LHCN-M2 (cell line): ENCODE measurements at regions not wholly inside any gene's neighbourhood (a gene's known extent, or its start where the extent isn't known, plus 50 kb on each side); places are given as distances from the start of the nearest gene placed in this dataset.

Experiments used
- DNase-seq: peaks from one replicate; pipeline ENCODE4 v3.0.0-alpha.2; 2012; ENCODE audit warnings: low read depth

DNA sequence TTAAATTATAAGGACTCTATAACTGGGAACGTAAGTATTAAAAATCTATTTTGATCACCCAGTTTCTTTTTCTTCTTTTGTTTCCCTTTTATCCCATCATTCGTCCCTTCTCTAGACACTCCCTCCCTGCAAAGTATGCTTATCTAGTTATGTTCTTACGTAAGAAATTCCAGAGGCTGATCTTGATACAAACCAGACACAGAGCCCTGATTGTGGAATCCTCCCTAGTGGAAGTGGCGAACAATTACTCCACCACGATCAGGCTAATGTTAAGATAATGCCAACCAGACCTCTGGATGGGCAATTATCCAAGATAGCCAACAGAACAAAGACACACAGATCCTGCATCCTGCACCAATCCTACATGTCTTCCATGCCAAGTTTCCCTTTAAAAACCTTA lies 1557.4 kb downstream of the PLA2G4A start:
- DNase-seq = no peak

DNA sequence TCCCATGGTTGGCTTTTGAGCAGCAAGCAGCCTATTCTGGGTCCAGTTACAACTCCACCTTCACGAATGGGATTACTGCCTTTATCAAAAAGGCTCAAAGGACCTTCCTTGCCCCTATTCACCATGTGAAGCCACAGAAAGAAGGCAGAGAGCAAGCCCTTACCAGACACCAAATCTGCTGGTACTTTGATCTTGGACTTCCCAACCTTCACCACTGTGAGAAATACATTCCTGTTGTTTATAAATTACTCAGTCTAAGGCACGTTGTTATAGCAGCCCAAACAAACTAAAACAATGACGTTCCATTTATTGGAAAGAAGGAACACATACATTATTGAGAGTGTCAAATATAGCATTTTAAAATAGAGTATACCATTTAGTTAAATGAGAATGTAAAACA lies 1557.9 kb downstream of the PLA2G4A start:
- no peak for DNase-seq

DNA sequence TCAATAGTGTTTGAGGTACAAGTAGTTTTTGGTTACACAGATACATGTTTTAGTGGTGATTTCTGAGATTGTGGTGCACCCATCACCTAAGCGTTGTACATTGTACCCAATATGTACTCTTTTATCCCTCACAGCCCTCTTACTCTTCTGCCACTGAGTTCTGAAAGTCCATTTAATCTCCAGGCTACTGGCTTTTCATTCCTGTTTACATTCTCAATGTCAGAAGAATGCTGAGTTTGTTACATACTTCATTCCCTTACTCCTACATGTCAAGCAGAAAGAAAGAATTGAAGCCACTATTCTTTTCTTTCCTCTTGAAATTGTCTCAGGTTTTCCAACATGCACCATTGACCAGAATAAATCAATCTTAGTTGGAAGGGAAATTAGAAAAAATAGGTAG lies 1565.9 kb downstream of the PLA2G4A start:
- no peak for DNase-seq

DNA sequence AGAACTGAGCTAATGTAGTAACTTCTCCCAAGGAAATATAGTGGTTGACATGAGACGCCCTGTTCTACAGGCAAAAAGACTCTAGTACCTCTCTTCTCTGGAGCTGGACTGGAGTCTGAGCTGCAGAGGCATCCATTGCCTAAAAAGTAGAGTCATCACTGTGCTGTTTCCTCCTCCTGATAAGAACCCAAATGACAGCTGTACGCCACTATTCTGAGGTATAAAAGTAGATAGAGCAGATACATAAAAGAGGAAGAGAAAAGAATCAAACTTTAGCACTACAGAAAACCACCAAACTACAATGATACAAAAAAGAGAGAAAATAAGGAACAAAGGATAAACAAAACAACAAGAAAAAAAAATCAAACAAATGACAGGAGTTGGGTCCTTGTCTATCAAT lies 1568.8 kb downstream of the PLA2G4A start:
- no peak for DNase-seq

DNA sequence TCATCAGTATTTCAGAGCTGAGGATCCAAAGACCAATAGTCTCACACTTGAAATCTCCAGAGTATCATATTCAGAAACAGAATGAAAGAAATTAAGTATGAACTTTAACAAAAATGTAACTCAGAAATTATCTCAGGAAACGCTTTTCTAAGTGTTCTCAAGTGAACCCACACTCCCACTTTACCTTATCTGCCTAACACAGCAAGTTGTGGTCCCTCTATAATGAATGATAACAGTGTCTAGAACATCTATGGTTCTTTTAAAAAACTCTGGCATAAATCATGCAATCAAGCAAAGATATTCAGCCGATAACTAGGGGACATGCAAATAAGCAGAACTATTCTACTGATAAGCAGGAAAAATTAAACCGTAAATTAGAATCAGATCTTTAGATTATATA lies 1574.2 kb downstream of the PLA2G4A start:
- DNase-seq = no peak

DNA sequence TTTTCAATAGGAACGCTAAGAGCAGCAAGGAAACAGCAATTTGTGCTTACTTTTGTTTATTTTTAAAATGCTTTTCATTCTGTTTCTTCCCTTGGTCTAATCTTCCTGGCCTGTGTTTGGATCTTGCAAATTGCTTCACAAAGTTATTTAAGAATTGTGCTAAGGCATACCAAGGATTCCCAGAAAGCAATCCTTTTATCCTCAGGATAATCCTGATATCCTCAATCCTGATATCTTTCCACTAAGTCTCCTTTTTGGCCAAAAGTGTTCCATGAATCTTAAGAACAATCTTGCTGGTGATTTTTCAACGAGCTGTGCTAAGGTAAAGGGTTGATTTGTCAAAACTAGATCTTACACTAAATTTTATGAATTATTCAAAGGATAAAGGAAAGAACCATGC lies 1577.9 kb downstream of the PLA2G4A start:
- DNase-seq = no peak

DNA sequence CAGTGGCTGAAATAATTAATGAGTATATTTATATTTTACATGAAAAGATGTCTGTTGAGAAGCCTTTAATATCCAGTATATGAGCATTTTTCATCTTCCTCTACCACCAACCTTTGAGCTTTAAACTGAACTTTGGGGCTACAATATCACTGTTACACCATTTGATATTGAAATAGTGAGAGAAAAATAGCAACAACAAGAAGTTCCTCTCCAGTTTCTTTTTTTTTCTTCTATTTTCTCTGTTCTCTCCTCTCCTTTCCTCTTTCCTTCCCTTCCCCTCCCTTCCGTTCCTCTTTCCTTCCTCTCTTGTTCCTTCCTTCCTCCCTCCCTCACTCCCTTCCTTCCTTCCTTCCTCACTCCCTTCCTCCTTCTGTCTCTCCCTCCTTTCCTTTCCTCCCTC lies 1591.4 kb downstream of the PLA2G4A start:
- DNase-seq = no peak

DNA sequence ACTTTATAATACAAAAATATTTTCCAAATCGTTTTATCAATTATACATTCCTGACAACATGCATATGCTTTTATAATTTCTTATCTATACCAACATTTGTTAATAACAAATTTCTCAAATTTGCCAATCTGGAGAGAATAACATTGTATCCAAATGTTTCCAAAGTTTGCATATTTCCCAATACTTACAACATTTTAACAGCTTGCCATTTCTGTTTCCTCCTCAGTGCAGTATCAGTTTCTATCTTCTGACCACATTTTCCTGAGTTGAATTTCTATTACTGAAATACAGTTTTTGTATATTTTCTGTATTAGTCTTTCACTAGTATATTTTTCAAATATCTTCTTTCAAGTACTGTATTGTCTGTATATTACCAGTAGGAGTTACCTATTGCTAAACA lies 1594.3 kb downstream of the PLA2G4A start:
- DNase-seq = no peak

DNA sequence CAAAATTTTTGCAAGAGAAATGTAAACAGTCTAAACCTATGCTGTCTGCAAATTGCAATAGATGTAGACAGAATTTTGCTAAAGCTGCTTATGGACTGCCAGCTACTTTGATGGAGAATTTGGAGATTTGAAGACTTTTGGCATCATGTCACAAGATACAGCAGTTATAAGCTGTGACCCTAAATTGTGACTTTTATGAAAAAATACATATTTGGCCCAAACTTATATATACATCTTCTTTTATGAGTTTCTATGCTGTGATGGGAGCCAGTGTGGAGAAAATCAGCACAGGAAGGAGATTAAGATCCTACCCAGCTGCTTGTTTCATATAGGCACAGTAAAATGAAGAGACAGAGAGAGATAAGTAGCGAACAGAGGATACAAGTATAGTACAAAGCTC lies 1595.4 kb downstream of the PLA2G4A start:
- DNase-seq = no peak

DNA sequence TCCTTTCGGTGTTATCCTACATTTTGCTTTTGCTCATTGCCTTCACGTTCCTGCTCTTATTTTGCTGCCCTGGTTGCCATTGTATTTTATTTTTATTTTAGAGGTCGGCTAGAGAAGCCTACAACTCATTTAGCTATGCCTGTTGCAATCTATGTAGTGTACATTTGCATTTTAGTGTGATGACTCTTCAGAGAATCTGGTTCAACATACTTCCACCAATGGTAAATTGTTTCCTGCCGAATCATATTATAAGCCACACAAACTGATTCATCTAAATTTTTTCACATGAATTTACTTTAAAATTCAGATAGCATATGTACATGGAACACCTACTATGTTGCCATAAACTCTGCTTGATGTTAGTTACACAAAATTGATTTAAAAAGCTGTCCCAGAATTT lies 1596.9 kb downstream of the PLA2G4A start:
- peak; percentile 7 for DNase-seq

DNA sequence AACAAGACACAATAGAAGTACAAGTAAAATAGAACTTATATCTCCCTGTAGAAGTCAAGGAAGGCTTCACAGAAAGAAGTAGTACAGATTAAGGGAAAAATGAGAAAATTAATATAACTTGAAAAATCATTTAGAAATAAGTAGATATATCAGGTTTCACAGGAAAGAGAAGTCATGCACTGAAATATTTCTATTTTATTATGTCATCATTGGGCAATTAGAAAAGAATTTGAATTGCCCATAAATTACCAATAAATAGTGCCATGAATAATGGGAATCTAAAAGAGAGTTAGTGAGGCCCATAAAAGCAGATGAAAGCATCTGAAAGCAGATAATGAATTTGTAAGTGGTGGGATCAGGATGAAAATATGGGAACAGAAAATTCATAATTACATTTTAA lies 1597.8 kb downstream of the PLA2G4A start:
- DNase-seq = no peak

DNA sequence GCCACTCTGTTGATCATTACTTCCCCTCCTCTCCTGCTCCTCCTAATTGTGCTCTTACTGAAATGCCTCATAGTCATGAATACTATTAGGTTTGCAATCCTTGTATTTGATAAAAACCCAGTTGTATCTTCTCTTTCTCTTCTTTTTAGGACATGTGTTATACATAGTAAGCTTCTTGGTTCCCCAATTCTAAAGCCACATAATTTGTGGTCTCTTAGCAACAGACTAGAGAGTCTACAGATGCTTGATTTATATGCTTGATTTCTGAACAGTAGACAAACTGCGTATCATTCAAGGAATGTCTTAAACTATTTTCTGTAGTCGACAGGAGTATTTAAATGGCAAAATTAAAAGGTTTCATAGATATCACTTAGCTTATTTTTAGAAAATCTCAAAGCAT lies 1598.9 kb downstream of the PLA2G4A start:
- no peak for DNase-seq

DNA sequence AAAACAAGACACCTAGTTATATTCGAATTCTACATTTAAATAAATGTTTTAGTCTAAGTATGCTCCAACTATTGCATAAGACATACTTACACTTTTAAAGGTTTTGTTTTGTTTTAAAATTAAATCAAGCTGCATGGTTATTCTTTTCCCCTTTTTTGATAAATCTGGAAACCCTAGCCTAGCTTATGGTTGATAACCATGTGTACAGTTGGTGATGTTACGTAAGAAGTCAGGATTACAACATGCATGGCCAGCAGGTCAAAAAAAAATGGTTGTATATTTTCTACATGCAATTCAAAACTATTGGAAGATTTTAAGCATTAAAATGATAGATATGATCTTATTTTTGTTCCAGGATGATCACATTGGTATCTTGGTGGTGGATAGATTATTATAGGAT lies 1600.6 kb downstream of the PLA2G4A start:
- DNase-seq = no peak

DNA sequence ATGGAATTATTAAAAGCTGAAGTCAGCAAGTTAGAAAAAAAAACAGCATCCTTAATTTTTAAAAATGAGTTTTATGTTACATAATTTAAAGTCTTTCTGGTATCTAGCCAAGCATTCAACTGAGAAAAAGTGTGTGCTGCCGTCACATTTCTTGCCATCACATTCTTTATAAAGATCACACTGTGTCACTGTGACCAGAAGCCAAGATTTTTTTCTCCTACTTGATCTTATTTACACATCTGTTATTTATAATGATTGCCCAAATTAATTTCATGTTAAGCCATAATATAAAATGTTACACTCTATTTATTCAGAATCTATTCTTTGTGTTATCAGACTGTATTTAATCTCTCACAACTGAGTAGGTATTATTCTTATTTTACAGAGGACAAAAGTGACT lies 1603.7 kb downstream of the PLA2G4A start:
- DNase-seq = no peak

DNA sequence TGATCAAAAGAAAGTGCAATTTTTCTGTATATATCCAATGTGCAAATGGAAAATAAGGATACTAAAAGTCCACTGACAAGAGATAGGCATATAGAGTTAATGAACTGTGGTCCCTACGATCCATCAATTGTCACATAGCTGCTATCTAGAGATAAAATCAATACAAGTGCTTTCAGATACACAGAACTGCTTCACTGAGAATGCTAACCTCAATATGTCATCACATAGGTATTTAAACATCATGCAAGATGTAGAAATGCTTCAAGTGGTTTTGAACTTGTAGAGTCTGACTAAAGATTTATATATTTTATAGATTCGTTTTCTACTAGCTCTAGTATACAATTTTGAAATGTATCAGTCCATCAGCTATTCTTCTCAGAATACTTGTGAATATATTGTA lies 1604.7 kb downstream of the PLA2G4A start:
- DNase-seq = no peak

DNA sequence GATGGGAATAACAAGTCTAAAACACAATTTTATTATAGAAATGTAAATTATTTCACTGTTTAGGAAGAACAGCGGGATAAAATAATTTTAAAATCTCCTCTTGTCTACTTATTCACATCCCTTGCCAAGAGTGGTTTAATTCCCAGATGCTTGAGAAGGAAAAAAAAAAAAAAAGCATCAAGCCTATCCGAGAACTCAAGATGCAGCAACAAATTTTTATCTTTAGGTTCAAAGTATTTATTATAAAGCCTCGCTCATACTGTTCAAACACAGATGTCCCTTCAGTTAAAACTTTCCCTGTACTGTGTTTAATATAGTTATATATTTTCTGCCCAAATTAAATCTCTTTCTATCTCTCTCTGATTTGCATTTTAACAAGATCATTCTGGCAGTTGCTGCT lies 1615.8 kb downstream of the PLA2G4A start:
- DNase-seq = no peak

DNA sequence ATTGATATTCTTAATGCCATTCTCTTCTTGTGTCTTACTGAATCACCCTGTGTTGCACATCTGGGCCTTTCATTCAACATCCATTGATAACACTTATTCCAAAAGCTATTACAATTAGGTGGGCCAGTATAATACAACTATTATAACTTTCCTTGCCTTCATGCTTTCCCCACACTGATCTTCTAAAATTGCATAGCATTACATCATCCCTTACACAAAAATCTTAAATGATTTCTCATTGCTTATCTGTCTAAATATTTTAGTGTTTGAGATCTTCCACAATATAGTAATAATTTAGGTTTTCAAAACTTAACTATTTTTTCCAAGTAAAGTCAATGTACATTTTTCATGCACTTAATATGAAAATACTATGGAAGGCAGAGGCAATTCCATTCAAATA lies 1634.1 kb downstream of the PLA2G4A start:
- no peak for DNase-seq

DNA sequence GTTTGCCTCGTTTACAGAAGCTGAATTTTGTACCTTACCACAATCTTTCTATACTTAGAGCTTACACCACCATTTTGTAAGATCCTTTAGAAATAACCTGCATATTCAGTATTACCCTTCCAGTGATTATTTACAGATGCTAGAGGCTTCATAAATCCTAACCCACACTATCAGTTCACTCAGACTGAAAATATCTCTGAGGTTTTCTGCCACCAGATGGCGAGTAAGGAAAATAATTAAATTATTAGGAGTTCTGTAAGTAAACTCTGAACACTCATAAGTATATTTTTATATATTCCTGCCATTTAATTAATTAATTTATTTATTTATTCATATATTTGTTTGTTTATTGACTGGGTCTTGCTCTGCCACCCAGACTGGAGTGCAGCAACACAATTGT lies 1635.2 kb downstream of the PLA2G4A start:
- no peak for DNase-seq

DNA sequence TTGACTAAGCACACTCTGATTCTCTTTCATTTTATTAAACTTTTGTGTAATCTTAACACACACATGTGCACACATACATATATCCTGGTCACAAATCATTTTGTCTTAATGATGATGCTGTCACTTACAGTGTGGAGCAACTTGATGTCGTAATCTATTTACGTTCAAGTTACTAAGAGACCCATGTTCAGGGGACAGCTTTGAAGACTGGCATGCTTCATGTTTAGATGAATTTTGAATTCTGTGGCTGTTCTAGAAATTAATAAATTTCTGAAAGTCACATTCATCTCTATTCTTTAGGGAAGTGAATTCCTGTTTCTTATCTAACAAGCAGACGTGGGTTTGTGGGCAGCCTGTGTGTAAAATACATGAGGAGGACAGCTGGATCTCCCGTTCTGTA lies 1637.8 kb downstream of the PLA2G4A start:
- no peak for DNase-seq

DNA sequence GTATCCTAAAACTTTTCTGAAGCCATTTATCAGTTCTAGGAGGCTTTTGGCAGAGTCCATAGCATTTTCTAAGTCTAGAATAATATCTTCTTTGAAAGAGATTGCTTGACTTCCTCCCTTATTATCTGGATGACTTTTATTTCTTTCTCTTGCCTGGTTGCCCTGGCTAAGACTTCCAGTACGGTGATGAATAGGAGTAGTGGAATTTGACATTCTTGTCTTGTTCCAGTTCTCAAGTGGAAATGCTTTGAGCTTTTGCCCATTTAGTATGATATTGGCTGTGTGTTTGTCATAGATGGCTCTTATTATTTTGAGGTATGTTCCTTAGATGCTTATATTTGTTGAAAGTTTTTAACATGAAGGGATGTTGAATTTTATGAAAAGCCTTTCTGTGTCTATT lies 1647.9 kb downstream of the PLA2G4A start:
- DNase-seq = no peak

DNA sequence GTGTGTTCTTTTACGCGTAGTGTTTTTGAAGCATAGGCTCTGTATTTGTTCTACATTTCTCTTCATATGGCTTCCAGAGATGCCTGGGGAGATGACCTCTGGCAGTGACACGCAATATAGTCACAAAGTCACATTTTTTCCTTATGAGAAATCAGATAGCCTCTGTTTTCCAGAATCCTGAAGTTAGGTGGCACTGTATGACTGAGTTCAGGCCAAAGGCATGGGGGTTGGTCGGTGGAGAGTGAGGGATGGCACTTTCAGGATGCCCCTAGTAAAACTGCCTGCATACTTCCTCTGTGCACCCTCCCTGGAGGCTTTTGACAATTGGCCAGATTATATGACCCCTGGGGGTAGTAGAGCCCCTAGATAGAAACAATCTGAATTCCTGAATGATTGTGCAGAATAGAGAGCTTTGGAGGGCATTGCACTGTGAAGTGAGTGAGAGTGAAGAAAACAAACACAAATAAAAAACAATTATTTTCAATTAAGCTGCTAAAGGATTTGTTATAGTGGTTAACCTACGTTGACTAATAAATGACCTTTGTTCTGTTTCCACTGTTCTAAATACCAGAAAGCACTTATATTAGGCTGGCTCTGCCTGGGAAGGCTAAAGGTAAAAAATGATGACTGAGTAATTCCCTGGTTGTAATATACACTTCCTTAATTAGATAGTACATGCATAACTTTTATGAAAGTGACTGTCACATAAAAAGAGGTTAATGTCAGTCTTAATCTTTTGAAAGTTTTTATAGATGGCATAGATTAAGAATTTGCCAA lies 1660.8 kb downstream of the PLA2G4A start:
- peak; percentile 0 for DNase-seq

DNA sequence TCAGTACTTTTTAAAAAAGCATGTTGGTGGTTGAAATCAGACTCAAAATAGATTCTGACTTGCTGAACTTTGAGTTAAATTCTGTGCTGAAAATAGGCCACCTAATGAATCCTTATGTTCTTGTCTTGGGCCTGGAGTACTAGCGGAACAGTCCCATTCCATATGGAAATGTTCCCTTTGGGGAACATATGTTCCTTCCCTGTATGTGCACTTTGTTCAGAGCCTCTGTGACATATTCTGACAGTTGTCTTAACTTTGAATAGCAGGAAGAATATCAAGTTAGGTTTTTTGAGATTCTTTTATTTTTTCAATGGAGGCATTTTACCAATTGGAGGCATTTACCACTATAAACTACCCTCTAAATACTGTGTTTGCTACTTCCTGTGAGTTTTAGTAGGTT lies 1667.8 kb downstream of the PLA2G4A start:
- no peak for DNase-seq

DNA sequence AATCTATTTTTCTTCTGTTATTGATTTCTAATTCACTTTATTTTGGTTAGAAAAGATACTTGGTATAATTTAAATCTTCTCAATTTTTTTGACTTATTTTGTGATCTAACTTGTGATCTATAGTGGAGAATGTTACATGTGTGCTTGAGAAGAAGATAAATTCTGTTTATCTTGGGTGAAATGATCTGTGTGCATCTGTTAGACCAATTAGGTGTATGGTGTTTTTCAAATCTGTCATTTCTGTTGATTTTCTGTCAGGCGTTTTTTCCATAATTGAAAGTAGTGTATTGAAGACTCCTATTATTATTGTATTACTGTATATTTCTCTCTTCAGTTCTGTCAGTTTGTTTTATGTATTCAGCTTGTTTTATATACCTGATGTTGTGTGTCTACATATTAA lies 1668.3 kb downstream of the PLA2G4A start:
- no peak for DNase-seq

DNA sequence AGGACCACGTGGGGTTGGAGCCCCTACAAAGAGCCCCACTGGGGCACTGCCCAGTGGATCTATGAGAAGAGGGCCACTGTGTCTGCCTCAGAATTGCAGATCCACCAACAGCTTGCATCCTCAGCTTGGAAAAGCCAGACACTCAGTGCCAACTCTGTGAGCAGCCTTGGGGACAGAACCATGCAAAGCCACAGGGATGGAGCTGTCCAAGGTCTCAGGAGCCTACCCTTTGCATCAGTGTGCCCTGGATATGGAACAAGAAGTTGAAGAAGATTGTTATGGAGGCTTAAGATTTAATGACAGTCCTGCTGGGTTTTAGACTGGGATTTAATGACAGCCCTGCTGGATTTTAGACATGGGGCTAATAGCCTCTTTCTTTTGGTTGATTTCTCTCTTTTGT lies 1670.9 kb downstream of the PLA2G4A start:
- DNase-seq = no peak
